ENCODE measurements at regions not wholly inside any gene's neighbourhood (a gene's known extent, or its start where the extent isn't known, plus 50 kb on each side); places are given as distances from the start of the nearest gene placed in this dataset.

DNA sequence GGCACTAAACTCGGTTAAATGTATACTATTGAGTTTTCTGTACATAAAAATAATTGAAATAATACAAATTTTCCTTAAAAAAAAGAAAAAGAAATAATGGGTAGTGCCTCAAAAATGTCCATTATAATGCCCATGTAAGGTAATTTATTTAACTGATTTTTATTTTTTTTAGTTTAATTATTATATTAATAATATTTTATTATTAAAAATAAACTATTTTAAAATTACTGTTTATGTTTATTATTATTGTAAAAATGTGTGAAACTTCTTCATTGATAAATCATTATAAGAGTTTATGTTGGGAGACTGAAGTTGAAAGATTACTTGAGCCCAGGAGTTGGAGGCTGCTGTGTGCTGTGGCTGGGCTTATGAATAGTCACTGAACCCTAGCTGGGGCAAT, 925.5 kb upstream of the EPHA7 start:
- TF ChIP-seq, protein P1, sequence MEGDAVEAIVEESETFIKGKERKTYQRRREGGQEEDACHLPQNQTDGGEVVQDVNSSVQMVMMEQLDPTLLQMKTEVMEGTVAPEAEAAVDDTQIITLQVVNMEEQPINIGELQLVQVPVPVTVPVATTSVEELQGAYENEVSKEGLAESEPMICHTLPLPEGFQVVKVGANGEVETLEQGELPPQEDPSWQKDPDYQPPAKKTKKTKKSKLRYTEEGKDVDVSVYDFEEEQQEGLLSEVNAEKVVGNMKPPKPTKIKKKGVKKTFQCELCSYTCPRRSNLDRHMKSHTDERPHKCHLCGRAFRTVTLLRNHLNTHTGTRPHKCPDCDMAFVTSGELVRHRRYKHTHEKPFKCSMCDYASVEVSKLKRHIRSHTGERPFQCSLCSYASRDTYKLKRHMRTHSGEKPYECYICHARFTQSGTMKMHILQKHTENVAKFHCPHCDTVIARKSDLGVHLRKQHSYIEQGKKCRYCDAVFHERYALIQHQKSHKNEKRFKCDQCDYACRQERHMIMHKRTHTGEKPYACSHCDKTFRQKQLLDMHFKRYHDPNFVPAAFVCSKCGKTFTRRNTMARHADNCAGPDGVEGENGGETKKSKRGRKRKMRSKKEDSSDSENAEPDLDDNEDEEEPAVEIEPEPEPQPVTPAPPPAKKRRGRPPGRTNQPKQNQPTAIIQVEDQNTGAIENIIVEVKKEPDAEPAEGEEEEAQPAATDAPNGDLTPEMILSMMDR (IDR thresholded peaks at IDR 0.05 in 2 of 3, conservative IDR thresholded peaks at IDR 0.05 in 1 of 3; ENCODE audit: borderline replicate concordance in 1 of 3, insufficient read depth in 1 of 3, low read depth in 2 of 3, low read length in 2 of 3), result no peak
- TF ChIP-seq POLR2AphosphoS5 (IDR thresholded peaks at IDR 0.05; ENCODE audit: low read depth, low read length) (no peak), POLR2A (IDR thresholded peaks at IDR 0.05; ENCODE audit: borderline replicate concordance, extremely low read depth, insufficient read depth, insufficient read length) (no peak)
- TF ChIP-seq, protein P2, sequence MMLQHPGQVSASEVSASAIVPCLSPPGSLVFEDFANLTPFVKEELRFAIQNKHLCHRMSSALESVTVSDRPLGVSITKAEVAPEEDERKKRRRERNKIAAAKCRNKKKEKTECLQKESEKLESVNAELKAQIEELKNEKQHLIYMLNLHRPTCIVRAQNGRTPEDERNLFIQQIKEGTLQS (IDR thresholded peaks at IDR 0.05), result no peak

Measured in HCT116 (cell line).